ENCODE measurements at regions not wholly inside any gene's neighbourhood (a gene's known extent, or its start where the extent isn't known, plus 50 kb on each side); places are given as distances from the start of the nearest gene placed in this dataset.

GRCh38 chr18:78765637-78766281, 213.9 kb upstream of the SALL3 start:
- TF ChIP-seq CTCF (IDR thresholded peaks at IDR 0.05) = no peak
- no peak for TF ChIP-seq EP300 (IDR thresholded peaks at IDR 0.05)
- TF ChIP-seq POLR2A (IDR thresholded peaks at IDR 0.05) = no peak
- TF ChIP-seq POLR2AphosphoS5 (IDR thresholded peaks at IDR 0.05) = no peak

Measured in sigmoid colon (tissue), 4 donors.